ENCODE measurements at regions not wholly inside any gene's neighbourhood (a gene's known extent, or its start where the extent isn't known, plus 50 kb on each side); places are given as distances from the start of the nearest gene placed in this dataset.

GRCh38 chr5:135092476-135092875 is 58.4 kb upstream of the PITX1 start:
- DNase-seq (ENCODE audit: low read depth) = no peak

- no peak for DNase-seq (ENCODE audit: low read depth)
Measured at GRCh38 chr5:135091286-135091685, 57.3 kb upstream of the PITX1 start.

GRCh38 chr5:135089912-135090311 is 55.9 kb upstream of the PITX1 start:
- DNase-seq (ENCODE audit: low read depth) = no peak

- no peak for DNase-seq (ENCODE audit: low read depth)
Measured at GRCh38 chr5:135088911-135089310, 54.9 kb upstream of the PITX1 start.

GRCh38 chr5:135087950-135088349 is 53.9 kb upstream of the PITX1 start:
- no peak for DNase-seq (ENCODE audit: low read depth)

GRCh38 chr5:135085936-135086725 is 52.1 kb upstream of the PITX1 start:
- no peak for DNase-seq (ENCODE audit: low read depth)

- no peak for DNase-seq (ENCODE audit: low read depth)
Measured at GRCh38 chr5:135085133-135085935, 51.3 kb upstream of the PITX1 start.
